RWPE2 (cell line): ENCODE measurements at regions not wholly inside any gene's neighbourhood (a gene's known extent, or its start where the extent isn't known, plus 50 kb on each side); places are given as distances from the start of the nearest gene placed in this dataset.

Source experiments
- ATAC-seq: fragments of 200-7000 bp; cut with Tn5 transposase; 3 replicates; pipeline ENCODE4 v1.9.1; 2021; ENCODE audit warnings: low read depth
- DNase-seq: peaks from one replicate; pipeline ENCODE4 v3.0.0-alpha.2; 2020; ENCODE audit warnings: low spot score
- H3K27ac ChIP-seq: fragments of 450-650 bp; 2 replicates; pipeline ENCODE4 v1.5.1; 2017; ENCODE audit warnings: mild to moderate bottlenecking; ENCODE audit not compliant: poor library complexity, severe bottlenecking
- H3K27me3 ChIP-seq: fragments of 250-450 bp; sonication (Bioruptor Pico); 2 replicates; pipeline ENCODE4 v1.5.1; 2021; ENCODE audit warnings: mild to moderate bottlenecking, moderate library complexity; ENCODE audit not compliant: insufficient read depth, poor library complexity, severe bottlenecking
- H3K36me3 ChIP-seq: fragments of 250-450 bp; sonication (Bioruptor Pico); 2 replicates; pipeline ENCODE4 v1.5.1; 2020; ENCODE audit warnings: low read depth, mild to moderate bottlenecking, moderate library complexity
- H3K4me1 ChIP-seq: fragments of 250-450 bp; sonication (Bioruptor Pico); 2 replicates; pipeline ENCODE4 v1.5.1; 2021; ENCODE audit warnings: mild to moderate bottlenecking, moderate library complexity; ENCODE audit not compliant: insufficient read depth, poor library complexity, severe bottlenecking
- H3K4me3 ChIP-seq: fragments of 250-450 bp; sonication (Bioruptor Pico); 2 replicates; pipeline ENCODE4 v1.5.1; 2021; ENCODE audit warnings: mild to moderate bottlenecking, moderate library complexity; ENCODE audit not compliant: severe bottlenecking
- H3K9me3 ChIP-seq: fragments of 250-450 bp; sonication (Bioruptor Pico); 2 replicates; pipeline ENCODE4 v1.5.1; 2021; ENCODE audit warnings: mild to moderate bottlenecking, moderate library complexity; ENCODE audit not compliant: severe bottlenecking
- TF ChIP-seq, protein P1 (sequence below): fragments of 450-650 bp; IDR thresholded peaks from one replicate; pipeline ENCODE4 v1.5.1; 2017; ENCODE audit warnings: mild to moderate bottlenecking, moderate library complexity; ENCODE audit not compliant: poor library complexity, severe bottlenecking

DNA sequence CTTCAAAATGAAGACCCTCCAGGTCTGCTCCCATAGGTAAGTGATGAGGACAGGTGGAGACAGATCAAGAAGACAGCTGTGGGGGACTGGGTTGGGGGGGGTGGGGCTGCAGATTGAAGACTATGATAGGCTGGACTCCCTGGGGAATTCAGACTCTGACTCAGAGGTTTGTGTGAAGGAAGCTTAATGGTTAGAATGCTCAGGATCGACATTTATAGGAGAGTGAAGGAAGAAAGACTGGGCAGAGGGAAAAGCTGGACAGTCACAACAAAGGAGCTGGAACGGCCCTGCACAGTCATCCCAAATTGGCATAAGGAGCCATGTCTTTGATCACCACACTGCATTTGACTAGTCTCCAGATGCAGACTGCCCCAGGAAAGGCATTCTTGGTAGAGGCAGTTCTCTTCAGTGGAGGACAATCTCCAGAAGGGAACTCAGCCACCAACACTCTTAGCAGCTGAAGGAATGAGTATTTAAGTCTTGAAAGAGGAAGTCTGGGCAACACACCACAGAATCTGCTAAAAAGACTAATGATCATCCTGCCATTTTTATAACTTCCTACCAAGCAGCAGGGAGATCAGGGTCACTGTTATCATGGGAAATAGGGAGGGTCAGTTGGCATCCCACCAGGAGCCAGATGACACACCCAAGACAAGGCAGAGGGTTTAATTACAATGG, 120.0 kb upstream of the ZC3H11B start:
- Histone ChIP-seq H3K4me1 (no peaks in the 10 kb centered on the region), H3K9me3 (no peaks in the 10 kb centered on the region), H3K36me3 (no peaks in the 10 kb centered on the region), H3K4me3 (no peak overlapping the region), H3K27ac (no peak overlapping the region), H3K27me3 (no peaks in the 10 kb centered on the region)
- no peak for ATAC-seq
- DNase-seq = no peak
- TF ChIP-seq, protein P1, sequence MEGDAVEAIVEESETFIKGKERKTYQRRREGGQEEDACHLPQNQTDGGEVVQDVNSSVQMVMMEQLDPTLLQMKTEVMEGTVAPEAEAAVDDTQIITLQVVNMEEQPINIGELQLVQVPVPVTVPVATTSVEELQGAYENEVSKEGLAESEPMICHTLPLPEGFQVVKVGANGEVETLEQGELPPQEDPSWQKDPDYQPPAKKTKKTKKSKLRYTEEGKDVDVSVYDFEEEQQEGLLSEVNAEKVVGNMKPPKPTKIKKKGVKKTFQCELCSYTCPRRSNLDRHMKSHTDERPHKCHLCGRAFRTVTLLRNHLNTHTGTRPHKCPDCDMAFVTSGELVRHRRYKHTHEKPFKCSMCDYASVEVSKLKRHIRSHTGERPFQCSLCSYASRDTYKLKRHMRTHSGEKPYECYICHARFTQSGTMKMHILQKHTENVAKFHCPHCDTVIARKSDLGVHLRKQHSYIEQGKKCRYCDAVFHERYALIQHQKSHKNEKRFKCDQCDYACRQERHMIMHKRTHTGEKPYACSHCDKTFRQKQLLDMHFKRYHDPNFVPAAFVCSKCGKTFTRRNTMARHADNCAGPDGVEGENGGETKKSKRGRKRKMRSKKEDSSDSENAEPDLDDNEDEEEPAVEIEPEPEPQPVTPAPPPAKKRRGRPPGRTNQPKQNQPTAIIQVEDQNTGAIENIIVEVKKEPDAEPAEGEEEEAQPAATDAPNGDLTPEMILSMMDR = no peak

DNA sequence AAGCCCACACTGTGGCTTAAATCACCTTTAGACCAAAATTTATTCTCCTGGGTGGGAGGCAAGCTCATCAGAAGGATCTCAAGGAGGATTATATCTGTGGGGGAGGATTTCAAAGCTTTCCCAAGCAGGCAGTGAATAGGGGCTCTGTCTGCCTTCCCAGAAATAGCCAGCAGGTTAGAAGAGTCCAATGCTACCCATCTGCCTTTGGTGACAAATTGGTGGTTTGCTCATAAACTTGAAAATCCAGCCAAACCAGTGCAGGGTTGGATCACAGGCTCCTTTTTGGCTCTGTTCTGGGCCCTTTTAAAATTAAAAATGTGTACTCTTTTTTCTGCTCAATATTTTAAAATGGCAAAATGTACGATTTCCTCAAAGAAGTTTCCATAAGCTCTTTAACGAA, 118.9 kb upstream of the ZC3H11B start:
- no peaks in the 10 kb centered on the region for H3K36me3 ChIP-seq
- TF ChIP-seq, protein P1 = no peak
- no peaks in the 10 kb centered on the region for H3K4me1 ChIP-seq
- H3K9me3 ChIP-seq = no peaks in the 10 kb centered on the region
- no peak overlapping the region for H3K27ac ChIP-seq
- no peak overlapping the region for H3K4me3 ChIP-seq
- ATAC-seq (no peak), DNase-seq (no peak)
- no peaks in the 10 kb centered on the region for H3K27me3 ChIP-seq

DNA sequence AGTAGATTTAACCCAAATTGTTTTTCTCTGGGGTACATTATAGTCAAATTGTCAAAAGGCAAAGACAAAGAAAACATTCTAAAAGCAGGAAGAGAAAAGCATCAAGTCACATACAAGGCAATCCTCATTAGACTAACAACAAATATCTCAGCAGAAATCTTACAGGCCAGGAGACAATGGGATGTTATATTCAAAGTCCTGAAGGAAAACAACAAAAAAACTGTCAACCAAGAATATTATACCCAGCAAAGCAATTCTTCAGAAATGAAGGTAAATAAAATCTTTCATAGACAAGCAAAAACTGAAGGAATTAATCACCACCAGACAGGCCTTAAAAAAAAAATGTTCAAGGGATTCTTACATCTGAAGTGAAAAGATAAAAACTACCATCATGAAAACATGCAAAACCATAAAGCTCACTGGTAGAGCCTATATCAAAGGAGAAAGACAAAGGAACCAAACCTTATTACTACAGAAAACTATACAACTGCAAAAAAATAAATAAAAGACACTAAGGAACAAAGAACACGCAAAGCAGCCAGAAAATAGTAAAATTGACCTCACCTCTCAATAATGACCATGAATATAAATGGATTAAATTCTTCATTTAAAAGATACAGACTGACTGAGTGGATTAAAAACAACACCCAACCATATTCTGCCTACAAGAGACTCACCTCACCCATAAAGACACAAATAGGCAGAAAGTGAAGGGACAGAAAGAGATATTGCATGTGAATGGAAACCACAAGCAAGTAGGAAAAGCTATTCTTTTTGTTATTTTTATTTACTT, 113.8 kb upstream of the ZC3H11B start:
- ATAC-seq (no peak), DNase-seq (no peak)
- H3K4me1 ChIP-seq = no peaks in the 10 kb centered on the region
- TF ChIP-seq, protein P1 = no peak
- H3K36me3 ChIP-seq = no peaks in the 10 kb centered on the region
- no peak overlapping the region for H3K4me3 ChIP-seq
- H3K9me3 ChIP-seq = no peaks in the 10 kb centered on the region
- H3K27me3 ChIP-seq = no peaks in the 10 kb centered on the region
- H3K27ac ChIP-seq = no peak overlapping the region

DNA sequence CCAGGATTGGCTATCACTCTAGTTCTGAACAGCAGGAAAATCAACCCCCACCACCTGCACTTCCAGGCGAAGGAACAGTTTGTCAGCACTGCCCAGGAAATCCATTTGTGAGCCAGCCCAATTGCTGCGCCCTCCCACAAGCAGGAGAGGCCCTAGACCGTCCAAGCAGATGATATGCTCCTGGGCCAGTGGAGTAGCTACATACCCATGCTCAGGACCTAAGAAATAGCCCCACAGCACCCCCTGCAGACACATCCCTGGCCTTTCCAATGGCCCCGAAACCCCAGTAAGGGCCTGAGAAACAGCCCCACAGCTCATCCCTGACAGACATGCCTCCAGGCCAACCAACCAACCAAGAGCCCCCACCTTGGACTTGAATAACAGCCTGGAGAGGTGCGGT, 111.5 kb upstream of the ZC3H11B start:
- no peaks in the 10 kb centered on the region for H3K36me3 ChIP-seq
- H3K27ac ChIP-seq = no peak overlapping the region
- H3K9me3 ChIP-seq = no peaks in the 10 kb centered on the region
- no peaks in the 10 kb centered on the region for H3K27me3 ChIP-seq
- TF ChIP-seq, protein P1 = no peak
- DNase-seq = no peak
- H3K4me1 ChIP-seq = no peaks in the 10 kb centered on the region
- ATAC-seq = no peak
- no peak overlapping the region for H3K4me3 ChIP-seq

DNA sequence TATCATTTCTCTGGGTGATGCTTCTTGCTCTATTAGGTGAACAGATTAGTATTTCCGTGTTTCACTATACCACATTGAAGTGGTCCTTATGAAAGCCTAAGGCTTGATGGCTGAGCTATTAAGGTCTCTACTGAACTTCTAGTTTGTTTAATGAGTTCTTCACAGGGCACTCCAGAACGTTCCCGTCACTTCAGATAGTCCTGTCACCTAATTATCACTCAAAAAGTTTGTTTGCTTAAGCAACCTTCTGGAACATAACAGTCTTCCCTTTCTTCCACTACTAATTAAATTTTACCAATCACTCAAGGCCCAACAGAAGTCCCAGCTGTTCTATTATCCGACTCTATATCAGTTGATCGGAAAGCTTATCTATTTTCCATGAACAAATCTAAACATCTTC, 104.6 kb upstream of the ZC3H11B start:
- no peak overlapping the region for H3K27ac ChIP-seq

More for the DNA sequence above, 104.6 kb upstream of the ZC3H11B start:
- no peaks in the 10 kb centered on the region for H3K9me3 ChIP-seq
- ATAC-seq (no peak), DNase-seq (no peak)
- no peaks in the 10 kb centered on the region for H3K36me3 ChIP-seq
- H3K4me1 ChIP-seq = no peaks in the 10 kb centered on the region
- H3K4me3 ChIP-seq = no peak overlapping the region
- H3K27me3 ChIP-seq = no peaks in the 10 kb centered on the region
- TF ChIP-seq, protein P1 = no peak
